GM21619 (cell line): ENCODE measurements at regions not wholly inside any gene's neighbourhood (a gene's known extent, or its start where the extent isn't known, plus 50 kb on each side); places are given as distances from the start of the nearest gene placed in this dataset.
A peak's percentile ranks its signal among the peaks of the same experiment; 100 is the strongest.
"Not testable (repeated sequence)": the region's sequence is repeated elsewhere in the genome, so short reads cannot be mapped to it uniquely, and the experiment has no call there.

Experiments used
- ATAC-seq: cut with Tn5 transposase; IDR thresholded peaks from one replicate; pipeline ENCODE4 v1.9.1; 2021; ENCODE audit not compliant: unreplicated experiment

DNA sequence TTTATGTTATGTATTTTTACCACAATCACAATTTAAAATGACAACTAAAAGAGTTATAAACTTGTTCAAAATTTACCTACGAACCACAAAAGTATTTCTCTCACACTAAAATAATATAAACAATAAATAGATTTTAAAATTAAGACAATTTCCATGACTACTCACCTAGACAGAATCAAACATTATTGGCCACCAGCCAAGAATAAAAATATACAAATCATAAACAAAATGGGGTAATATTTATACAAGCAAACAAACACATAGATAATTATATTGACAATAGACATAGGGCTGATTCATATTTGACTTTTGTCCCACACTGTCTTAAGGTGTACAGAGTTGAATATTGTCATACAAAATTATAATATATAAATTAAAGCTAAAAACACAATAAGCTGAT is 119.6 kb upstream of the ZNF92 start:
- ATAC-seq, result no peak

DNA sequence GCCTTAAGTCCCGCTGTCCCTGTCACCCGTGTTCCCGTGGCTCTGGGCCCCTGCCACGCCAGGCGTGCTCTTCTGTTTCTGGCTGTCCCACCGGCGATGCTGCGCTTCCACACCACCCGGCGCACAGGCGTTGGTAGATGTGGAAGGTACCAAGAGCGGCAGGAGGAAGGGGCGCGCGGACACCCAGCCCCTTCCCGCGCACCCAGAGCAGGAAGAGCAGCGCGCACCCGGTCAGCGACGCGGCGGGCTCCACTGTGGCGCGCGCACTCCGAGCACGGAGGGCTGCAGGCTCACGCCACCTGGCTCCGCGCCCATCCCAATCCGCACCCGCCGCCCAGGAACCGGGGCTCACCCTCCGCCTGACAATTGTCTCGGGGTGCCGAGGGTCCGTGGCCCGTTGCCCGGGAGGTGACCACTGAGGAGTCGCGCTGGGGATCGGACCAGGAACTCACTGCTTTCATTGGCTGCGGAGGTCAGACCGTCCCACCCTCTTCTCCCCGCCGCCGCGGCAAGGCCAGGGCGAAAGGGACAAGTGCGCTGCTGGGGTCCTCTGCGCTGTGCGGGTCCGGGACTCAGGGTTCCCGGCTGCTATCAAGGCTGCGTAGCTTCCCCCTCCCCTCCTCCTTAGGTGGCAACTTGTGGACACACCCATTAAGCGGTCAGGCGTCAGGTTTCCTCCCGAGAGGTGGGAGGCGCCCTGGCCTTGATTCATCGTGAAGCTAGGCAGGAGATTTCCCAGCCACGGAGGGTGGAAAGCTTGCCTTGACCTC is 121.6 kb upstream of the ZNF92 start:
- no peak for ATAC-seq

DNA sequence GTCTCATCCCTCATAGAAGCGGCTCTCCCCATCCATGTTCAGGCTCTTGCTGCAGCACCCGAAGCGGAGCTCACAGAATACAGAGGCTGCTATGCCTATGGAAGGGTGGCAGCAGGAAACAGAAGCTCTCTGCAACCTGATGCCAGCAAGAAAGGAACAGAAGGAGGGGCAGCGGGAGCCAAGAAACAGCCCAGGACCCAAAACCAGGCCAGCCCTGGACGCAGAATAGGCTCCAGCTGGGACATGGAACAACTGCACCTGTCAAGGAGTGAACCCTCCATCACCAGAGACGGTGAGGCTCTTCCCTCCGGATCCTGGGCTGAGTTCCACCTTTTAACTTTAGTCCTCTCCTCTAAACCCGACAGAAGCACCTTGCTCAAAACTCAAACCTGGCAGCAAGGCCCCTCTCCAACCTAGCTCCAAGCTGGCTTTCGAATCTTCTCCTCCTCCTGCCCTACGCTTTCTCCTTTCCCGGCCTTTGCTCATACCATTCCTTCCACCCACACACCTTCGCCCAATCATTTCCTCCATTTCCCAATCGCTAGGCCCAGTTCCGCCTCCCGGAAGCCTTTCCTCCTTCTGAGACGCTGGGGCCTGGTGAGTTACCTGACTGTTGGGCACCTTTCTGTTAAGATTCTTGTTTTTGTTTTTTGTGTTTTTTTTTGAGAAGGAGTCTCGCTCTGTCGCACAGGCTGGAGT is 122.8 kb upstream of the ZNF92 start:
- no peak for ATAC-seq

DNA sequence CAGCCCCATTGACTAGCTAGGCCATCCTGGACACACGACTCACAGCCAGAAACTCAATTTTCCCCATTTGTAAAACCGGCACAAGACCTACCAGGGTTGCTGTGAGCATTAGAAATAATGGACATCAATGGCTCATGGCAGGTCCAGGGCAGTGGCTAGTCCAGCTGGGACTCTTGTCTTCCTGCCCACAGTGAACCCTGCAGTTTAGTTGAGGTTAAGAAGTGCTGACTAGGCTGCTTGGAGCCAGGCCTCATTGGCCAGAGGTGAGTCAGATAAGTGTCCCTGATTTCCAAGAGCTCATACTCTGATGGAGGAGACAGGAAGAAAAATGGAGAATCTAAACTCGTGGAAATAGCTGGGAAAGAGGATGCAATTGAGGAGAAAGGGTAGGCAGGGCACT is 123.4 kb upstream of the ZNF92 start:
- no peak for ATAC-seq

DNA sequence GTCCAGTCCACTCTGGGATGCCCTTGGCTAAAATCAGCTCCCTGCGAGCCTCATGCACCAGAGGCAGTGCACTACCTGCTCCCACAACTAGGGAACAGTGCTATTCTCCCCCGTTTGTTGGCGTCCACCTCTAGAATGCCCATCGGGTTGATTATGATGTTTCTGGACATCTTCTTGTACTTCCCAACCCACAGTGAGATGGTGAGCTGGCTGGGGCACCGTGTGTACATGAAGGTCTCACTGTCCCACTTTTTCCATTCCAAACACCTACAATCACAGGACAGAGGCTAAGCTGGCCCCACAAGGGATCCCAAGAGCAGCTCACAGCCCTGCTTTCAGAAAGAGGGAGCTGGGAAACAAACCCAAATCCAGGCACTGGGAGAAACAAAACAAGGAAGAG is 126.2 kb upstream of the ZNF92 start:
- no peak for ATAC-seq

DNA sequence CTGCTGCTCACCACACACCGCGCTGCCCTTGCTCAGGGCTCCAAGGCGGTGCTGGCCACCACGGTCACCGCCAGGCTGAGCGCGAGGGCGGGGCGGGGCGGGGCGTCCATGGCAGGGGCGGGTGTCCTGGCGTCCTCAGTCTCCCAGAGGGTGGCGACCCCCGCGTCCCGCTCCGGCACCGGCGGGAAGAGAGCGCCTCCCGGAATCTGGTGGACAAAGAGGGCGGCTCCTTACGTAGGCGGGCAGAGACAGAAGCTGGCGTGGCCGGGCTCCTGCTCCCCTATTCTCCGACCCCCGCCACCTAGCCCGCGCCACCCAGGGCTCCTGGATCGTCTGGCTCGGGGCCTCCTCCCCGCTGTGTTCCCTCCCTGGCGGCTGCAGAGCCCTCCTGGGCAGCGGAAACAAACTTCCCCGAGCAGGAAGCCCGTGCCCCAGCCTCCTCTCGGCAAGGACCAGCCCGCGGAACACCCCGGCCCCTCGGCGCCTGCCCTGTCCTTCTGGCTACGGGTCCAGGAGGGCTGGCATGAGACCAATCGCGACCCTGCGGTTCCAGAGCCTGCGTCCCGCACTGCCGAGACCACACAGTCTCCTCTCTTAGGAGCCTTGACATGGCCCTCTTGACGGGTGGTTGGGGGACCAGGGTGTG is 133.8 kb upstream of the ZNF92 start:
- ATAC-seq, result no peak

DNA sequence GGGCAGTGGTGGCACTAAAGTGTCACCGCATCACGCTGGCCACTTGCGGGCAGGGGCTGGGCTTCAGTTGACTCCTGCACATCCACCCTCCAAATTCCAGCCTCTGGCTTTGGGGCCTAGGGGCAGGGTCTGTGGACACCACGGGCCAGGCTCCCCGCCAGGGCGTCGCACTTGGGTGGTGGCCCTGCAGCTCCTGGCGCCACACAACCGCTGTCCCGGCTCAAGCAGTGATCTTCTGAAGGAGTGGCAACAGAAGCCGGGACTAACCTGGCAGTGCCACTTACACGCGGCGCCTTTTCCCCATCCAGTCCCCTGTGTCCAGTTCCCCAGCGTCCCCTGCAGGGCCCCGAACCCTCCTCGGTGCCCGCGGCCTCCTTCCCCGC is 134.3 kb upstream of the ZNF92 start:
- no peak for ATAC-seq

DNA sequence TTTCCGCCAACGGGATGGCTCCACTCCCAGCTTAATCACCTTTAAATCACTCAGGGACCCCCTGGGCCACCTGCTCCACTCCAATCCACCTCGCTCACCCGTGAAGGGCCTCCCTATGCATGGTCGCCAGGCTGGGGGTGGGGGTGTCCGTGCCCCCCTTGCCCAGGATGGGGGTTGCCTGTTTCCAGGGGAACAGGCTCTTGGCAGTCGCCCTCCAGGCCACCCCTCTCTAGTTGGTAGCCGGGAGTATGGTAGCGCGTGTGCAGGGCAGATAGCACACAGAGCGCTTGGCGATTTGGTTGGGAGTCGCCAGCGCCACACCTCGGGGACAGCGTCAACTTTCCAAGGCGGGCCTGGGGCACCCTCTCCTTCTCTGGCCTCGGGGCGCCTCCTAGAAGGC is 134.9 kb upstream of the ZNF92 start:
- no peak for ATAC-seq

DNA sequence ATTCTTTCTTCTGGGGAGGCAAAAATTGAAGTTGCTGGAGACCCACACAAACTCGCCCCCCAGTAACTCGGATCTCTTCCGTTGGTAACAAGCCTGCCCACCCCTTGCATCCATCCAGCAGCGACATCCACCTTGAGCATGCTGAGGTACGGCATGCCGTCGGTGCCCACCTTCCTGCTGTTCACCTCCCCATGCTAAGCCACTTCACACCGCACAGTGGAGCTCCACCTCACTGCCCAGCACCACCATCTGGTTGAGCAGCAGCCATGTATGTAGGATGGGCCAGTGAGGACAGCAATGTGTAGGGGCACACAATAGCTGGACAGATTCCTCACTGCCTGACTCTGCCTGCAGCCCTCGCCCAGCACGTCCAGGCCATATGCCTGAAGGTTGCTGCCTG is 138.1 kb upstream of the ZNF92 start:
- no peak for ATAC-seq

DNA sequence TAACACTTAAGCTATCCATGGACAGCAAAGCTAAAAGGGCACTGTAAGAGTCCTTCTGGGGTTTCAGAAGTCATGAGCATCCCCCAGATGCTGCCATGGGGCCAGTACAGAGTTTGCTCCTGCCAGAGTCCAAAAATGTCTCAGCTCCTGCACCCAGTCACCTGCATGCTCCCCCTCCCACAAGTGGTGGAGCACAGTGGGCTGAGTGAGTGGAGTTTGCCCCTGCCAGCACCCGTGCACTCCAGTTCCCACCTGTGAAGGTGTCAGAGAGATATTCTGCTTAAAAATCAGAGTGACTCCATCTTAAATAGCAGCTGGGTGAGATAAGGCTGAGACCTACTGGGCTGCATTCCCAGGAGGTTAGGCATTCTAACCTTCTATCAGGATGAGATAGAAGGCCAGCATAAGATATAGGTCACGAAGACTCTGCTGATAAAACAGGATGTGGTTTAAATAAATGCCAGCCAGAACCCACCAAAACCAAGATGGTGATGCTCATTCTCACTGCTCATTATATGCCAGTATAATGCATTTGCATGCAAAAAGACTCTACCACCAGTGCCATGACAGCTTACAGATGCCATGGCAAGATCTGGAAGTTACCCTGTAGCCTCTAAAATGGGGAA is 140.1 kb upstream of the ZNF92 start:
- ATAC-seq, result no peak

DNA sequence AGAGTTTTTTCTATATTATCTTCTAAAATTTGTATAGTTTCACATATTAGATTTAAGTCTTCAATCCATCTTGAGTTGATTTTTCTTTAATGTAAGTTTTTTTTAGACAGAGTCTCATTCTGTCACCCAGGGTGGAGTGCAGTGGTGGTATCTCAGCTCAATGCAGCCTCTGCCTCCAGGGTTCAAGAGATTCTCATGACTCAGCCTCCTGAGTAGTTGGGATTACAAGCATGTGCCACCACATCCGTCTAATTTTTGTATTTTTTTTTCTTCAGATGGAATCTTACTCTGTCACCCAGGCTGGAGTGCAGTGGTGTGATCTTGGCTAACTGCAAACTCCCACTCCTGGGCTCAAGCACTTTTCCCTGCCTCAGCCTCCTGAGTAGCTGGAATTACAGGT is 143.4 kb upstream of the ZNF92 start:
- ATAC-seq, result no peak

DNA sequence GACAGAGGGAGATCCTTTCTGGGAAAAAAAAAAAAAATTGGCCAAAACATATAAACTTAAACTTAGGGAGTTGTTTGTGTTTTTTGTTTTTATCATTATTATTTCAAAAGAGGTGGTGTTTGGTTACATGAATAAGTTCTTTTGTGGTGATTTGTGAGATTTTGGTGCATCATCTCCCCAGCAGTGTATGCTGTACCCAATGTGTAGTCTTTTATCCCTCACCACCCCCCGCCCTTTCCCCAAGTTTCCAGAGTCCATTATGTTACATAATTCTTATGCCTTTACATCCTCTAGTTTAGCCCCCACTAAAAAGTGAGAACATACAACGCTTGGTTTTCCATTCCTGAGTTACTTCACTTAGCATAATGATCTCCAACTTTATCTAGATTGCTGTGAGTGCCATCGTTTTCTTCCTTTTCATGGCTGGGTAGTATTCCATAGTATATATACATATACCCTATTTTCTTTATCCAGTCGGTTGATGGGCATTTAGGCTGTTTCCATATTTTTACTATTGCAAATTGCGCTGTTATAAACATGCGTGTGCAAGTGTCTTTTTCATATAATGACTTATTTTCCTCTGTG is 148.1 kb upstream of the ZNF92 start:
- ATAC-seq, result no peak

DNA sequence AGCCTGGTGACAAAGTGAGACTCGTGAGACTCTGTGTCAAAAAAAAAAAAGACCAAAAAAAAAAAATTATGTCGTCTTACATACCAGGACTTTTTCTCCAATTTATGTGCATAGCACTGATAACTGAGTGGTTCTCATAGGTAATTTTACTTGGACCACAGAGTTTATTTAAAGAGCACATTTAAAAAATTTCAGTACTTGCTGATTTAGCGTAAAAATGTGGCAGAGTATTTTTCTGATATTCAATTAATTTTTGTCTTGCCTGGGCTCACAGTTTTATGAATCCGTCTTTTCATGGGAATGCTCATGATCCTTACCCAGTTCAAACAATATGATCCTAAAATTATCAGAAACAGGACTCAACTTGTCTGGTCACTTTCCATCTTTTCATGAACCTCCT is 151.0 kb upstream of the ZNF92 start:
- ATAC-seq, result no peak

DNA sequence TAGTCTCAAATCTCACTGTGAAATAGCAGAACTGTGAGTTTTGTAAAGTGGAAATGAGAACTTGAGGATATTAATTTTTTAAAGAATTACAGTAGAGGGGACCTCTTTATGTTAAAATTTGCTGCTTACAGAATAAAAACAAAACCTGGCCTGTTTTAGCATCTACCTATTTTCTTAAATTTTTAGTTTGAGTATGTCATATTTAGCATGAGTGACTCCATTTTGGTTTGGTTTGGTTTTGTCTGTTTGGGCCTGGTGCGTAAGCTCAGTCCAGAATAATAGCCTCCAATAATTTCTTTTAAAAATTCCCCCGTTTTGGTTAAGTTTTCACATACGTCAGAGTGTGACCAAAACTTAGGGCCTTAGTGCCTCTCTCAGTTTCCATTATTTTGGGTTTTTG is 152.0 kb upstream of the ZNF92 start:
- ATAC-seq, result no peak

DNA sequence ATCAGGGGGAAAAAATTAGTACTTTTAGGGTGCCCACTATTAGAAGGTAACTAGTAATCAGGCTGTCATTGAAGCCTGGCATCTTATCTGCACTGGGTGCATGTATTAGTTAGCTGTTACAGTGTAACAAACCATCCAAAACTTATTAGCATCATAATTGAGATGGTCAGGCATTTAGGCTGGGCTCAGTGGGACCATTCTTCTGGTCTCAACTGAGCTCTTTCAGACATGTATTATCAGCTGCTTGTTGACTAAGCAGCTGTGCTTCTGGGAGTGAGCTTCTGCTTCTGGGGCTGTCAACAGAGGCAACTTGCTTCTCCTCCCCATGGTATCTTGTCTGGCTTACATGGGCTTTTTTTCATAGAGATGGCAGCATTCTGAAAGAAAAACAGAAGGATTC is 154.0 kb upstream of the ZNF92 start:
- no peak for ATAC-seq

DNA sequence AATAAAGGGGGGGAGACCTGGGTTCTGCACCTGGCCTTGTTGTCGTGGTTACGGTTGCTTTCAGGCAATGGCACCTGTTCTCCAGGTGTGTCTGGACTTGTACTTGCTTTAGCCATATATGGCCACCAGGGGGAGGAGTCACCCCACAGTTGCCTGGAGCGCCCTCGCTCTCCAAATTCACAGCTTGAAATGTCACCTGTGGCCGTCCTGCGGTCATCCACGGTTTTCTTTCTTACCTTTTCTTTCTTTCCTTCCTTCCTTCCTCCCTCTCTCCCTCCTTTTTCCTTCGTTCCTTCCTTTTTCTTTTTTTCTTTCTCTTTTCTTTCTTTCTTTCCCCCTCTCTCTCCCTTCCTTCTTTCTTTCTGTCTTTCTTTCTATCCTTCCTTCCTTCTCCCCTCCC is 157.2 kb upstream of the ZNF92 start:
- ATAC-seq, result peak; percentile 78

DNA sequence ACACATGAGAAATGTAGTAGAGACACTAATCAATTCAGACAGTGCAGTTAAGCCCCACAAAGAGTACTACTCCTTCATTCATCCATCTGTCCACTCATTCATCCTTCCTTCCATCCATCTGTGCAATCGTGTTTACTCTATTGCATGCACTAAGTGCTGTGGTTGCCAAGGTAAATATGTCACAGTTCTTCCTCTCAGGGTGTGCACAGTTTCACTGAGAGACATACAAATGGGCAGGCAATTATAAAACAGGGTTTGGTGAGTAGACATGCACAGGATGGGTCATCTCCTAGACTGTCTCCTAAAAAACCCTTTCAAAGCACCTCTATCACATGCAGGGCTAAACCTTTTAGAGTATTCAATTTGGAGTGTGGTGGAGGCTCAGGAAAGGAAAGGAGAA is 160.4 kb upstream of the ZNF92 start:
- ATAC-seq, result not testable (repeated sequence)

DNA sequence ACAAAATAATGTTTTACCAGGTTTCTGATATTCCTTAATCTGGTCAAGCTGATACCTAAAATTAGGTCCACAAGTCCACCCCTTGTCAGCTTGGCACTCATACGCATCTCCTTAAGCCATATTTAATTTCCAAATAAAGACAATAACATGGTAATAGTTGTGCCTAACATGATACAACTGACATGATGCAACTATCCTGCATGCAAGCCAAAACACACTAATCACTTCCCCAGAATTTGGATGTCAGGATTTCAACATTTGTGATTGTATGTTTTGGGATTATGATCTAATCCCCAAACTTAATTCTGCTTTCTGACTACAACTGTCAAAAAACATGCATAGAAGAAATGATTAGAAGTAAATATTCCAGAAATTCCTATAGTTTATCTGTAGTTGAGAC is 174.4 kb upstream of the ZNF92 start:
- not testable (repeated sequence) for ATAC-seq

DNA sequence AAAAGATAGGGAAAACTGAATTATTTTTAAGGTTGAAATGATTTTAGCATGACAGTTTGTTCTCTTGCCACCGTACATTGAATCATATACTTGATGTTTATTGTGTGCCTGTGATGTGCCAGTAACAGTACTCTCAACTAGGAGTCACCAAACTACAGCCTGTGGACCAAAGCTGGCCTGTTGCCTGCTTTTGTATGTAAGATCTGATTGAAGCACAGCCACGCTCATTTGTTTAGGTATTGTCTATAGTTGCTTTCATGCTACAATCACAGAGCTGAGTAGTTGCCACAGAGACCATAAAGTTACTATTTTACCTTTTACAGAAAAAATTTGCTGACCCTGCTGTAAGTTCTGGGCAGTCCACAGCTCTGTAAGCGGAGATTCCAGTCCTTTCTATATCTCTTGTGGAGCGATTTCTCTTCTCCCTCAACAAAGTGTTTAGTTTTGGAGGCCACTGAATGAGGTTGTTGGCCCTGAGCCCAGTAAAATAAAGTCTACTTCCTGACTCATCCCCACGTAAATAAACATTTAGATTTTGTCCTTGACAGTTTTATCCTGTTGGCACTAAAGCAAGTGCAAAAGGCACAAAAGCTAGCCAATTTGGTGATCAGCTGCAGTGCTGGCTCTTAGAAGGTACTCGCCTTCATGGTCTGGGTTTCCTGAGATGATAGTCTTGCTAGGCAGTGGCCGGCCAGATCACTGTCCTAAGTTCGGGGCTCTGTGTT is 180.2 kb upstream of the ZNF92 start:
- ATAC-seq, result not testable (repeated sequence)

DNA sequence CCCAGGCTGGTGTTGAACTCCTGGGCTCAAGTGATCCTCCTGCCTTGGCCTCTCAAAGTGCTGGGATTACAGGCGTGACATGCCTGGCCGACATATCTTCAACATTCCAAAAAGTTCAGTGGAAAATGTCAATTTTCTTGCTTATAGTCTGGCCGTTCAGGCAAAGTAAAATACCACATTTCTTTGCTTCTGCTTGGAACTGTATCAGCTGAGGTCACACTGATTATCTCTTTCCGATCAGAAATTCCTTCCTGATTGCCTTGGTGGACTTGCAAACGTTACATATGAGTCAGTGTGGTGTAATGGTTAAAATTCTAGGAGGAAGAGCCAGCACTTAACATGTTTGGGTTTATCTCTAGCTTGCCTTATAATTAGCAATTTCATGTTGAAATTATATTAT is 170.6 kb upstream of the ERV3-1 start:
- ATAC-seq, result not testable (repeated sequence)

DNA sequence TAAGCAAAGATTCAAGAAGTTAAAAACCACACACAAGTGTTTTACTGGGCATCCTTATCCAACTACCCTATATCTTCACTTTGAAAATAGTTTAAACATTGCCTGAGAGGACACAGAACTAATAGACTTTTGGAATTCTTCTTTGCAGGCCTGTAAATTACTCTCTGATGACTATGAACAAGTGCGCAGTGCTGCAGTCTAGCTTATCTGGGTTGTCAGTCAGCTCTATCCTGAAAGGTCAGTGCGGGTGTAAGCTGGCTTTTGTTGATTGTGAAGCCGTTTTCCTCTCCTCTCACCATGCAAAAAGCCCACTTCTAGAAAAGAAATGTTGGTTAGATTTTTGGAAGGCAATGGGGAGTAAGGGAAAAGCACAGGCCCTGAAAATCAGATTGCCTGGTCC is 143.6 kb upstream of the ERV3-1 start:
- ATAC-seq, result not testable (repeated sequence)
